ENCODE measurements at regions not wholly inside any gene's neighbourhood (a gene's known extent, or its start where the extent isn't known, plus 50 kb on each side); places are given as distances from the start of the nearest gene placed in this dataset.

GRCh38 chrX:25640276-25640675 lies 497.9 kb upstream of the MAGEB18 start:
- TF ChIP-seq CTCF (conservative IDR thresholded peaks at IDR 0.05; ENCODE audit: low read depth, low read length), result no peak
- no peak for TF ChIP-seq EZH2 (IDR thresholded peaks at IDR 0.05; ENCODE audit: borderline replicate concordance, low read depth, low read length, poor library complexity, severe bottlenecking)
